Endodermal cell (in vitro differentiated cells): ENCODE measurements at regions not wholly inside any gene's neighbourhood (a gene's known extent, or its start where the extent isn't known, plus 50 kb on each side); places are given as distances from the start of the nearest gene placed in this dataset.
A peak's percentile ranks its signal among the peaks of the same experiment; 100 is the strongest.

Experiments
- DNase-seq: peaks from one replicate; pipeline ENCODE4 v3.0.0-alpha.2; 2017
- H3K27ac ChIP-seq: 2 replicates; pipeline ENCODE4 v1.5.1; 2013; ENCODE audit warnings: mild to moderate bottlenecking, low read depth, low read length, moderate library complexity
- H3K27me3 ChIP-seq: 2 replicates; pipeline ENCODE4 v1.6.1; 2013; ENCODE audit warnings: mild to moderate bottlenecking, low read length, moderate library complexity; ENCODE audit not compliant: insufficient read depth, control insufficient read depth, poor library complexity, severe bottlenecking
- H3K36me3 ChIP-seq: 2 replicates; pipeline ENCODE4 v1.7.0; 2013; ENCODE audit warnings: mild to moderate bottlenecking, low read length, moderate library complexity; ENCODE audit not compliant: control insufficient read depth, insufficient read depth
- H3K4me1 ChIP-seq: one replicate; pipeline ENCODE4 v1.7.0; 2013; ENCODE audit warnings: low read length; ENCODE audit not compliant: control insufficient read depth, insufficient read depth
- H3K4me3 ChIP-seq: 2 replicates; pipeline ENCODE4 v1.5.1; 2013; ENCODE audit warnings: mild to moderate bottlenecking, low read length, moderate library complexity
- H3K9ac ChIP-seq: 2 replicates; pipeline ENCODE4 v1.6.1; 2013; ENCODE audit warnings: mild to moderate bottlenecking, low read length, moderate library complexity; ENCODE audit not compliant: poor library complexity, severe bottlenecking; ENCODE audit errors: extremely low read depth
- H3K9me3 ChIP-seq: 2 replicates; pipeline ENCODE4 v1.6.1; 2013; ENCODE audit warnings: mild to moderate bottlenecking, low read length, moderate library complexity; ENCODE audit not compliant: control insufficient read depth
- H3K27ac Mint-ChIP-seq: 2 replicates; pipeline ENCODE4 v1.8.0; 2020; ENCODE audit warnings: mixed read lengths
- H3K27me3 Mint-ChIP-seq: 2 replicates; pipeline ENCODE4 v1.8.0; 2021; ENCODE audit warnings: mild to moderate bottlenecking, mixed read lengths; ENCODE audit not compliant: insufficient read depth
- H3K36me3 Mint-ChIP-seq: 2 replicates; pipeline ENCODE4 v1.8.0; 2020; ENCODE audit warnings: low read depth, mixed read lengths
- H3K4me1 Mint-ChIP-seq: 2 replicates; pipeline ENCODE4 v1.8.0; 2020; ENCODE audit warnings: mixed read lengths
- H3K4me3 Mint-ChIP-seq: 2 replicates; pipeline ENCODE4 v1.8.0; 2020; ENCODE audit warnings: mild to moderate bottlenecking, moderate library complexity, mixed read lengths
- H3K9me3 Mint-ChIP-seq: 2 replicates; pipeline ENCODE4 v1.8.0; 2020; ENCODE audit warnings: mild to moderate bottlenecking, mixed read lengths
- CTCF ChIP-seq: fragments of 200-600 bp; sonication (generic); conservative IDR thresholded peaks from 2 replicates; pipeline ENCODE4 v1.5.0; 2021; ENCODE audit warnings: antibody characterized with exemption, mild to moderate bottlenecking
- WGBS, 2 experiments: methylation state at CpG; one replicate each; pipeline versions ENCODE4 v1.1.5 to v1.1.7; 2013; ENCODE audit warnings: missing lambda C conversion rate in 2 of 2, mixed read lengths in 1 of 2; ENCODE audit not compliant: insufficient coverage in 1 of 2, insufficient read length in 1 of 2; 5-methylcytosine and 5-hydroxymethylcytosine counted together

- H3K9me3 ChIP-seq, result peaks cover 10% of the 10 kb centered on the region
- H3K4me1 ChIP-seq, result peaks cover 4% of the 10 kb centered on the region
- no peaks in the 10 kb centered on the region for H3K36me3 Mint-ChIP-seq
- 83 to 96% methylated on average over 6 of the region's 6 CpGs for WGBS, 2 experiments
- no peak overlapping the region for H3K9ac ChIP-seq
- no peak overlapping the region for H3K27ac ChIP-seq
- H3K4me1 Mint-ChIP-seq, result peaks cover 8% of the 10 kb centered on the region
- no peaks in the 10 kb centered on the region for H3K27me3 ChIP-seq
- H3K27ac Mint-ChIP-seq, result no peak overlapping the region
- H3K4me3 Mint-ChIP-seq, result no peak overlapping the region
- no peaks in the 10 kb centered on the region for H3K27me3 Mint-ChIP-seq
- no peaks in the 10 kb centered on the region for H3K9me3 Mint-ChIP-seq
- TF ChIP-seq CTCF, result no peak
- no peaks in the 10 kb centered on the region for H3K36me3 ChIP-seq
- DNase-seq, result no peak
- no peak overlapping the region for H3K4me3 ChIP-seq
These were observed 188.1 kb downstream of the ASMT start for GRCh38 chrX:1802912-1803311.

- TF ChIP-seq CTCF, result no peak
These were observed 188.9 kb downstream of the ASMT start for GRCh38 chrX:1803741-1804140.

GRCh38 chrX:1807301-1807731 lies 192.5 kb downstream of the ASMT start:
- no peaks in the 10 kb centered on the region for H3K27me3 ChIP-seq
- Mint-ChIP-seq H3K27me3 (no peaks in the 10 kb centered on the region), H3K4me3 (peak overlapping the region; percentile 49), H3K4me1 (peaks cover 8% of the 10 kb centered on the region), H3K9me3 (no peaks in the 10 kb centered on the region), H3K27ac (peak overlapping the region; percentile 79), H3K36me3 (no peaks in the 10 kb centered on the region)
- peaks cover 5% of the 10 kb centered on the region for H3K9me3 ChIP-seq
- H3K27ac ChIP-seq, result peak overlapping the region; percentile 74
- no peak overlapping the region for H3K9ac ChIP-seq
- TF ChIP-seq CTCF, result no peak
- DNase-seq, result peak; percentile 81
- H3K36me3 ChIP-seq, result no peaks in the 10 kb centered on the region
- WGBS, 2 experiments, result 10 to 20% methylated on average over 3 to 12 of the region's 12 CpGs
- peak overlapping the region; percentile 73 for H3K4me3 ChIP-seq
- peaks cover 4% of the 10 kb centered on the region for H3K4me1 ChIP-seq

More at GRCh38 chrX:1803741-1804140, 188.9 kb downstream of the ASMT start:
- Histone ChIP-seq H3K27me3 (no peaks in the 10 kb centered on the region), H3K4me1 (peaks cover 4% of the 10 kb centered on the region), H3K36me3 (no peaks in the 10 kb centered on the region), H3K27ac (no peak overlapping the region), H3K9ac (no peak overlapping the region), H3K9me3 (peaks cover 10% of the 10 kb centered on the region), H3K4me3 (no peak overlapping the region)
- H3K36me3 Mint-ChIP-seq, result no peaks in the 10 kb centered on the region
- no peak for DNase-seq
- no peak overlapping the region for H3K27ac Mint-ChIP-seq
- no peaks in the 10 kb centered on the region for H3K9me3 Mint-ChIP-seq
- WGBS, 2 experiments, result 91 to 96% methylated on average over 3 of the region's 3 CpGs
- H3K27me3 Mint-ChIP-seq, result no peaks in the 10 kb centered on the region
- peaks cover 8% of the 10 kb centered on the region for H3K4me1 Mint-ChIP-seq
- no peak overlapping the region for H3K4me3 Mint-ChIP-seq
